ENCODE measurements at regions not wholly inside any gene's neighbourhood (a gene's known extent, or its start where the extent isn't known, plus 50 kb on each side); places are given as distances from the start of the nearest gene placed in this dataset.
"Not testable (repeated sequence)": the region's sequence is repeated elsewhere in the genome, so short reads cannot be mapped to it uniquely, and the experiment has no call there.

- Histone ChIP-seq H3K27ac (no peak overlapping the region), H3K9me3 (ENCODE audit: severe bottlenecking) (no peaks in the 10 kb centered on the region), H3K27me3 (ENCODE audit: insufficient read depth, low read depth, severe bottlenecking) (peaks cover 61% of the 10 kb centered on the region), H3K36me3 (no peaks in the 10 kb centered on the region), H3K4me3 (ENCODE audit: low read depth, low read length) (no peak overlapping the region)
- TF ChIP-seq CTCF (IDR thresholded peaks at IDR 0.05; ENCODE audit: low read depth, low read length) = peak; percentile 82
- peak; percentile 52 for DNase-seq
Measured at GRCh38 chrX:63275127-63275526, 76.0 kb downstream of the SPIN4 start.

GRCh38 chrX:63270873-63271272 is 80.3 kb downstream of the SPIN4 start:
- peaks cover 41% of the 10 kb centered on the region for H3K27me3 ChIP-seq (ENCODE audit: insufficient read depth, low read depth, severe bottlenecking)
- H3K9me3 ChIP-seq (ENCODE audit: severe bottlenecking) = no peaks in the 10 kb centered on the region
- DNase-seq = no peak
- no peaks in the 10 kb centered on the region for H3K36me3 ChIP-seq
- no peak overlapping the region for H3K4me3 ChIP-seq (ENCODE audit: low read depth, low read length)
- no peak for TF ChIP-seq CTCF (IDR thresholded peaks at IDR 0.05; ENCODE audit: low read depth, low read length)
- no peak overlapping the region for H3K27ac ChIP-seq

GRCh38 chrX:63258144-63258543 is 93.0 kb downstream of the SPIN4 start:
- Histone ChIP-seq H3K27me3 (ENCODE audit: insufficient read depth, low read depth, severe bottlenecking) (peaks cover 6% of the 10 kb centered on the region), H3K27ac (no peak overlapping the region), H3K9me3 (ENCODE audit: severe bottlenecking) (peaks cover 3% of the 10 kb centered on the region), H3K36me3 (no peaks in the 10 kb centered on the region), H3K4me3 (ENCODE audit: low read depth, low read length) (no peak overlapping the region)
- TF ChIP-seq CTCF (IDR thresholded peaks at IDR 0.05; ENCODE audit: low read depth, low read length) = no peak
- DNase-seq = no peak

- H3K9me3 ChIP-seq (ENCODE audit: severe bottlenecking) = no peaks in the 10 kb centered on the region
- no peak overlapping the region for H3K4me3 ChIP-seq (ENCODE audit: low read depth, low read length)
- TF ChIP-seq CTCF (IDR thresholded peaks at IDR 0.05; ENCODE audit: low read depth, low read length) = peak; percentile 88
- H3K36me3 ChIP-seq = no peaks in the 10 kb centered on the region
- H3K27me3 ChIP-seq (ENCODE audit: insufficient read depth, low read depth, severe bottlenecking) = peaks cover 22% of the 10 kb centered on the region
- no peak overlapping the region for H3K27ac ChIP-seq
- DNase-seq = peak; percentile 73
Measured at GRCh38 chrX:63250253-63250868, 100.8 kb downstream of the SPIN4 start.

- not testable (repeated sequence) for H3K9me3 ChIP-seq (ENCODE audit: severe bottlenecking); H3K27me3 ChIP-seq (ENCODE audit: insufficient read depth, low read depth, severe bottlenecking); H3K36me3 ChIP-seq; H3K4me3 ChIP-seq (ENCODE audit: low read depth, low read length); H3K27ac ChIP-seq; DNase-seq
Measured at GRCh38 chrX:63242689-63243088, 108.4 kb downstream of the SPIN4 start.

- not testable (repeated sequence) for H3K36me3 ChIP-seq; H3K4me3 ChIP-seq (ENCODE audit: low read depth, low read length); H3K27ac ChIP-seq; H3K27me3 ChIP-seq (ENCODE audit: insufficient read depth, low read depth, severe bottlenecking); DNase-seq; H3K9me3 ChIP-seq (ENCODE audit: severe bottlenecking)
Measured at GRCh38 chrX:63235963-63236362, 115.2 kb downstream of the SPIN4 start.

- H3K9me3 ChIP-seq (ENCODE audit: severe bottlenecking); H3K27me3 ChIP-seq (ENCODE audit: insufficient read depth, low read depth, severe bottlenecking); DNase-seq; H3K4me3 ChIP-seq (ENCODE audit: low read depth, low read length); H3K27ac ChIP-seq; H3K36me3 ChIP-seq: not testable (repeated sequence)
Measured at GRCh38 chrX:63233013-63233412, 118.1 kb downstream of the SPIN4 start.

- not testable (repeated sequence) for H3K4me3 ChIP-seq (ENCODE audit: low read depth, low read length); H3K27me3 ChIP-seq (ENCODE audit: insufficient read depth, low read depth, severe bottlenecking); H3K36me3 ChIP-seq; H3K27ac ChIP-seq; DNase-seq; H3K9me3 ChIP-seq (ENCODE audit: severe bottlenecking)
Measured at GRCh38 chrX:63218202-63218601, 132.9 kb downstream of the SPIN4 start.

- H3K4me3 ChIP-seq (ENCODE audit: low read depth, low read length); H3K36me3 ChIP-seq; DNase-seq; H3K27ac ChIP-seq; H3K9me3 ChIP-seq (ENCODE audit: severe bottlenecking); H3K27me3 ChIP-seq (ENCODE audit: insufficient read depth, low read depth, severe bottlenecking): not testable (repeated sequence)
Measured at GRCh38 chrX:63217549-63217948, 133.6 kb downstream of the SPIN4 start.

GRCh38 chrX:63209645-63210044 is 141.5 kb downstream of the SPIN4 start:
- not testable (repeated sequence) for H3K9me3 ChIP-seq (ENCODE audit: severe bottlenecking); H3K4me3 ChIP-seq (ENCODE audit: low read depth, low read length); H3K27me3 ChIP-seq (ENCODE audit: insufficient read depth, low read depth, severe bottlenecking); H3K36me3 ChIP-seq; H3K27ac ChIP-seq; DNase-seq

- DNase-seq; H3K4me3 ChIP-seq (ENCODE audit: low read depth, low read length): not testable (repeated sequence)
Measured at GRCh38 chrX:63209128-63209527, 142.0 kb downstream of the SPIN4 start.

More at GRCh38 chrX:63209128-63209527, 142.0 kb downstream of the SPIN4 start:
- not testable (repeated sequence) for H3K36me3 ChIP-seq; H3K27ac ChIP-seq; H3K27me3 ChIP-seq (ENCODE audit: insufficient read depth, low read depth, severe bottlenecking); H3K9me3 ChIP-seq (ENCODE audit: severe bottlenecking)
